Fibroblast of skin of right biceps (primary cell): ENCODE measurements at regions not wholly inside any gene's neighbourhood (a gene's known extent, or its start where the extent isn't known, plus 50 kb on each side); places are given as distances from the start of the nearest gene placed in this dataset.
"Not testable (repeated sequence)": the region's sequence is repeated elsewhere in the genome, so short reads cannot be mapped to it uniquely, and the experiment has no call there.

Experiments
- DNase-seq: peaks from one replicate; pipeline ENCODE4 v3.0.0-alpha.2; 2013

GRCh38 chr16:72590151-72590937 lies 418.4 kb upstream of the PMFBP1 start:
- peak; percentile 46 for DNase-seq

- peak; percentile 59 for DNase-seq
Measured at GRCh38 chr16:72588551-72588950, 416.6 kb upstream of the PMFBP1 start.

GRCh38 chr16:72578061-72578460 lies 406.1 kb upstream of the PMFBP1 start:
- not testable (repeated sequence) for DNase-seq

GRCh38 chr16:72576189-72576588 lies 404.2 kb upstream of the PMFBP1 start:
- DNase-seq, result no peak

- DNase-seq, result no peak
Measured at GRCh38 chr16:72569677-72570076, 397.7 kb upstream of the PMFBP1 start.

- DNase-seq, result no peak
Measured at GRCh38 chr16:72568502-72568901, 396.5 kb upstream of the PMFBP1 start.

- no peak for DNase-seq
Measured at GRCh38 chr16:72566174-72566573, 394.2 kb upstream of the PMFBP1 start.

GRCh38 chr16:72565106-72565505 lies 393.2 kb upstream of the PMFBP1 start:
- no peak for DNase-seq

- no peak for DNase-seq
Measured at GRCh38 chr16:72560617-72561016, 388.7 kb upstream of the PMFBP1 start.

- no peak for DNase-seq
Measured at GRCh38 chr16:72558501-72558900, 386.5 kb upstream of the PMFBP1 start.

- DNase-seq, result no peak
Measured at GRCh38 chr16:72554935-72555334, 383.0 kb upstream of the PMFBP1 start.

- peak; percentile 24 for DNase-seq
Measured at GRCh38 chr16:72552654-72553053, 380.7 kb upstream of the PMFBP1 start.

GRCh38 chr16:72551649-72552048 lies 379.7 kb upstream of the PMFBP1 start:
- DNase-seq, result no peak

- no peak for DNase-seq
Measured at GRCh38 chr16:72549878-72550277, 377.9 kb upstream of the PMFBP1 start.

GRCh38 chr16:72542102-72542501 lies 370.1 kb upstream of the PMFBP1 start:
- no peak for DNase-seq

- peak; percentile 73 for DNase-seq
Measured at GRCh38 chr16:72537664-72538063, 365.7 kb upstream of the PMFBP1 start.

GRCh38 chr16:72536723-72537435 lies 364.9 kb upstream of the PMFBP1 start:
- peak; percentile 86 for DNase-seq

GRCh38 chr16:72532906-72533410 lies 361.0 kb upstream of the PMFBP1 start:
- DNase-seq, result peak; percentile 11

- DNase-seq, result peak; percentile 79
Measured at GRCh38 chr16:72530434-72530833, 358.5 kb upstream of the PMFBP1 start.

- no peak for DNase-seq
Measured at GRCh38 chr16:72523087-72523486, 351.1 kb upstream of the PMFBP1 start.

GRCh38 chr16:72517154-72517553 lies 345.2 kb upstream of the PMFBP1 start:
- DNase-seq, result no peak

GRCh38 chr16:72511171-72511570 lies 339.2 kb upstream of the PMFBP1 start:
- peak; percentile 56 for DNase-seq

- DNase-seq, result peak; percentile 82
Measured at GRCh38 chr16:72508191-72508590, 336.2 kb upstream of the PMFBP1 start.

GRCh38 chr16:72502594-72503005 lies 330.6 kb upstream of the PMFBP1 start:
- DNase-seq, result no peak
